HK-2 (cell line): ENCODE measurements at regions not wholly inside any gene's neighbourhood (a gene's known extent, or its start where the extent isn't known, plus 50 kb on each side); places are given as distances from the start of the nearest gene placed in this dataset.
"Not testable (repeated sequence)": the region's sequence is repeated elsewhere in the genome, so short reads cannot be mapped to it uniquely, and the experiment has no call there.

Experiments
- DNase-seq: peaks from one replicate; pipeline ENCODE4 v3.0.0-alpha.2; 2018; ENCODE audit not compliant: unreplicated experiment

DNA sequence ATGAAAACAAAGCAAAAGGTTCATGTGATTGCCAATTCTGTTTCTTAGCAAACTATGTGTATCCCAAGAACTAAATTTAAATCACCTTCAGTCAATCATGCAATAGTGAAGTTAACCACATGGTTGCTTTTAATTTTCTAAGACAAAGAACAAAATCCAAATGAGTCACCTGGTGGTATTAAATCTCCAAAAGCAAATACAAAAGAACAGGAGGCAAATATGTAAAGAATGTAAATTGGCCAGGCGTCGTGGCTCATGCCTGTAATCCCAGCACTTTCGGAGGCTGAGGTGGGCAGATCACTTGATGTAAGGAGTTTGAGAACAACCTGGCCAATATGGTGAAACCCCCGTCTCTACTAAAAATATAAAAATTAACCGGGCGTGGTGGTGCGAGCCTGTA lies 54.2 kb upstream of the PIK3R4 start:
- DNase-seq, result no peak

GRCh38 chr3:130801473-130801872 lies 54.8 kb upstream of the PIK3R4 start:
- DNase-seq, result no peak

- DNase-seq, result no peak
These were observed 64.9 kb upstream of the PIK3R4 start for GRCh38 chr3:130811557-130811956.

- DNase-seq, result no peak
These were observed 68.3 kb upstream of the PIK3R4 start for GRCh38 chr3:130814691-130815472.

- DNase-seq, result no peak
These were observed 70.2 kb upstream of the PIK3R4 start for GRCh38 chr3:130816561-130817445.

GRCh38 chr3:130818066-130818465 lies 71.4 kb upstream of the PIK3R4 start:
- DNase-seq, result not testable (repeated sequence)

- peak; percentile 10 for DNase-seq
These were observed 72.9 kb upstream of the ATP2C1 start for GRCh38 chr3:130820976-130821375.

- DNase-seq, result no peak
These were observed 72.1 kb upstream of the ATP2C1 start for GRCh38 chr3:130821806-130822205.

DNA sequence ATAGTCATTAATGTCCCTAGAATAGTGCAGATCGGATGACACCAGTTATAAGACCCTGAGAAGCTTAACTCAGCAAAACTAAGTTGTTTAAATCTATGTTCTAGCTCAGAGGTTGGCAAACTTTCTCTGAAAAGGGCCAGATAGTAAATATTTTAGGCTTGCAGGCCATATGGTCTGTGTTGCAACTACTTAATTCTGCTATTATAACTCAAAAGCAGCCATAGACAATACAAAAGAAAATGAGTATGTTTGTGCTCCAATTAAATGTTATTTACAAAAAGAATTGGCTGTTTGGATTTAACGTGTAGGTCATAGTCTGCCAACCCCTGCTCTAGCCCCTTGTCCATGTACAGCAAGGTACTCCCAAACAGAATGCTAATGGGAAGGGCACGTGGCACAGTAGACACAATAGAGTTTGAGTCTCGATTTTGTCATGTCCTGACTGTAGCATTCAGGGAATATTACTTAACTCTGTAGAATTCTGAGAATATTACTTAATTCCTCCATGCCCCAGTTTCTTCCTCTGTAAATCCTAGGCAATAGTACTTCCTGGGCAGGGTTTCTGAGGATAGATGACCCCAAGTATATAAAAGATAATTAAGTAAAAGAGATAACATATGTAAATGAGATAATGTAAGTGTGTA lies 70.5 kb upstream of the ATP2C1 start:
- no peak for DNase-seq

- no peak for DNase-seq
These were observed 69.9 kb upstream of the ATP2C1 start for GRCh38 chr3:130823996-130824395.

DNA sequence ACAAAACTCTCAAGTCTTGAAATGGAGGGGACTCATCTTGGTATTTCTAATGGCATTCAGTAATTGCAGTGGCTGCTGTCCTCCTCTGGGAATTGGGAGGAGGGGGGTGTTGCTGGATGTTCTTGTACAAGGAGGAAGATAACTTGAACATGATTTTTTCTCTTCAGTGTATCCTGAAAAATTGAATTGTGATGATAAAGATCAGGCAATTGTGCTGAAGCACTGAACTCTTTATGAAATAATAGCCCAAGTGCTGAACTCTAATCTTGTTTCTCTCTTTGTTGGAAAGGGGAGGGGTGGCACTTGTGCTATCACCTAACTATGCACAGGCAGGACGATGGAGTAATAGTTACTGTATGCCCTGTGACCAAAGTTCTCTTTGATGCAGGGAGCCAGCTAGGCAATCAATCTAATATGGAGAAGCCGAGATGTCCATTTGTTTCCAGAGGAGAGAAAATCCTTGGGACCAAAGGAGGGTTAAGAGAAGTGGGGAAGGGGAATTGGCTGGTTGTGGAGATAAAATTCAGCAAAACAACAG lies 68.1 kb upstream of the ATP2C1 start:
- DNase-seq, result no peak

- DNase-seq, result no peak
These were observed 67.2 kb upstream of the ATP2C1 start for GRCh38 chr3:130826516-130827182.

GRCh38 chr3:130827486-130827885 lies 66.4 kb upstream of the ATP2C1 start:
- DNase-seq, result no peak

DNA sequence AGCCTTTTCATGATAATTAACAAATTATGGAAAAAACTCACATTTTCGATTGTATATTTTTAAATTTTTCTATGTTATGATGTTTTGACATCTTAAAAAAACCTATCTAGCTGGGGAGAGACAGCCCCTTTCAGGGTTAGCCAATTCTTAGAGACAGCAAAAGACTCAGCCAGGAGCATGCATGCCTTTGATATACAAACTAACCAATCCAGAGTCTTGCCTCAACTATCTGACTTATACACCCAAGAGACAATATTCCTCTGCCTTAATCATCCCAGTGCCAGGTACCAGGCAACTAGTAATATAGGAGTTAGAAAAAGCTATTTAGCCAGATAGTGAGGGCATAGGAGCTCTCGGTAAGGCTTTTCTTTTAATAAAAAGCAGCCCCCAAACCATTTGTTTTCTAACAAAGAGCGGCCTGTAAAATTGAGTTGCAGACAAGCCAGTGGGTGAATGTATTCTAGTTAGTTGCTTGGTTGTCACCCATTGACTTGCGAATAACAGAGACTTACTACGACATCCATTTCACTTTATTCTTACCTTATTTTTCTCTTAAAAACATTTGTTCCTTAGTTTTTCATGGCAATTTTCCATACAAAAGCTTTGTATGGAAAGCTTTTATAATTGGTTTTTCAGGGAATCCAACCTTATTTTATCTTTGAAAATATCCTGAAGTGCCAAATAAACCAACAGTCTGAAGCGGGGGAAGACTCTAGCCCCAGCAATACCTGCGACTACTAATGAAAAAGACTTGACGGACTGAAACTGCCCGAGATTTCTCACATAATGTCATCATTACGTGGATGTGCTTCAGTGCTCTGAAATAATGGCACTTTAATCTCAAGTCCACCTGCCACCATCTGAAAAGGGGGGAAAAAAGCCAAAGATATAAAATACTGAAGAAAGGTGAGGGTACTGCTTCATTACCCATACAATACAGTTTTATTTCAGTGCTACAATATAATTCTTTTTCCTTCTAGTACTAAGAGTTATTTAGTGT lies 64.6 kb upstream of the ATP2C1 start:
- no peak for DNase-seq

DNA sequence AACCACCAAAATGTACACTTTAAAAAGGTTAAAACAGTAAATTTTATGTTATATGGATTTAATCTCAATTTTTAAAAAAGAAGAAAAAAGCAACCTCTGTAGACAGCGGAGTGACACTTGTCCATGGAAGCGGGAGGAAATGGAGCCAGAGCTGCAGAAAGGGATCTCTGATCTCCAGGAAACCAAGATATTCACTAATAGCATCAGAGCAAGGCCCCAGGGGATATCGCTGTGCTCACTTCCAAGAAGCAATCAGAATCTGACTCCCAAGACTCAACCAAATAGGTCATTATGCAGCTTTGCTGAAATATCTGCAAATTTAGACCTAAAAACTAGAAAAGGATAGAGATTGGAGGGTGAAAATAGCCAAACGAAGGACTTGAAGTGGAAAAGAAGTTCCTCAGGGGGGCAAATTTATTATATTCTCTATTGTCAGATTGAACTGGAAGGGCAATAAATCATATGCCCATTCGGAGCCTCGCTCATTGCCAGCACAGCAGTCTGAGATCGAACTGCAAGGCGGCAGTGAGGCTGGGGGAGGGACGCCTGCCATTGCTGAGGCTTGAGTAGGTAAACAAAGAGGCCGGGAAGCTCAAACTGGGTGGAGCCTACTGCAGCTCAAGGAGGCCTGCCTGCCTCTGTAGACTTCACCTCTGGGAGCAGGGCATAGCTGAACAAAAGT lies 62.0 kb upstream of the ATP2C1 start:
- DNase-seq, result no peak

DNA sequence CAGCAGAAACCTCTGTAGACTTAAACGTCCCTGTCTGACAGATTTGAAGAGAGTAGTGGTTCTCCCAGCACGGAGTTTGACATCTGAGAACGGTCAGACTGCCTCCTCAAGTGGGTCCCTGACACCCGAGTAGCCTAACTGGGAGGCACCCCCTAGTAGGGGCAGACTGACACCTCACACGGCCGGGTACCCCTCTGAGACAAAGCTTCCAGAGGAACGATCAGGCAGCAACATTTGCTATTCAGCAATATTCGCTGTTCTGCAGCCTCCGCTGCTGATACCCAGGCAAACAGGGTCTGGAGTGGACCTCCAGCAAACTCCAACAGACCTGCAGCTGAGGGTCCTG lies 61.5 kb upstream of the ATP2C1 start:
- not testable (repeated sequence) for DNase-seq

DNA sequence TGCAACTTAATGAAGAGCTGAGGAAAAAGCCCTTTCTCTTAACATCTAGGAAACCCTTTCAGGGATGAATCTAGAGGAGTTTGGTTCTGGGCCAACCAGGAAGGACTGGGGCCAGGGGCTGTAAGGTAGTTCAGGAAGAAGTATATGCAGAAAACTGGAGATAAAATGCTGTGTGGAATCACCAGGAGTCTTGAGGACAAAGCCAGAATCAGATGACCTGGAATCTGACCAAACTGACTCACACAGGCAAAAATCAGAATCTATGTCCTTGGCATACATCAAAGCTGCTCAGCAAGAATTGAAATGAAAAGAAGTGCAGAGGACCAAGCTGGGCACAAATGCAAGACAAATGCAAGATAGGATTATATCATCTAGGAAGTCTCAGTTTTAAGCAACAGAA lies 59.4 kb upstream of the ATP2C1 start:
- no peak for DNase-seq

- no peak for DNase-seq
These were observed 58.4 kb upstream of the ATP2C1 start for GRCh38 chr3:130835483-130835882.

DNA sequence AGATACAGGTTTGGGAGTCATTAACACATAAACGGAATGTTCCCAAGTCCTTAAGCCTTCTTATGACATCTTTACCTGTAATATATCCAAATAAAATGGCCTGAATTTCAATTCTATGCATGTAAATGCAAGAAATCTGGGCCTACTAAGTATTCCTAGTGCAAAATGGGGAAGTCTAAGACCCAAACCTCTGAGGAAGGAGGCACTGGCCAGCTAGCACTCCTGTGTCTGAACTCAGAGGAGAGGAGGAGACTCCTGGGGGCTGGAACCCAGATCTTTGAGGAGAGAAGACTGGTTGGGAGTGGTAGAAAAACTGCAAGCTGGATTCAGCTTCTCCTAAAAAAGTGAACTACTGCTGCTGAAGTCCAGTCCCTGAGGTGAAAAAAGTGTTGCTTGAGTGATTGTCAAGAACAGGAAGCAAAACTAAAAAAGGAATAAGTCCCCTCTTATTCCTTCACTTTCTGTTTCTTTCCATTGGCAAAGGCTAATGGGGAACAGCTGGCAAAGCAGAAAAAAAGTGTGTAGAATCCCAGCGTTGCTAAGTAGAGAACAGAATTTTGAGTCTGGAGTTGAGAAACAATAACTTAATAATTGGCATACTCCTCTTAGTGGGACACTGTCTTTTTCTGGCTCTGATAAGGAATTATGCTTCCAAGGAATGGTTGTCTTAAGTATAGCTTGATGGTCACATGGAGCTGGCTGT lies 54.8 kb upstream of the ATP2C1 start:
- DNase-seq, result no peak
